Transverse colon (tissue), 4 donors: ENCODE measurements at regions not wholly inside any gene's neighbourhood (a gene's known extent, or its start where the extent isn't known, plus 50 kb on each side); places are given as distances from the start of the nearest gene placed in this dataset.

Experiments
- DNase-seq: peaks from one replicate; pipeline ENCODE4 v3.0.0-alpha.2; 2019
- H3K27ac ChIP-seq, 4 donors: fragments of 200-600 bp; sonication (generic); 2 replicates each; pipeline ENCODE4 v1.5.1; 2016 to 2018; ENCODE audit warnings: inconsistent platforms in 4 of 4
- H3K27me3 ChIP-seq: fragments of 200-600 bp; sonication (generic); 2 replicates; pipeline ENCODE4 v1.5.1; 2017; ENCODE audit warnings: inconsistent platforms
- H3K36me3 ChIP-seq, 4 donors: fragments of 200-600 bp; sonication (generic); 2 replicates each; pipeline ENCODE4 v1.5.1; 2017 to 2019; ENCODE audit warnings: inconsistent platforms in 4 of 4
- H3K4me1 ChIP-seq, 4 donors: fragments of 200-600 bp; sonication (generic); 2 replicates each; pipeline ENCODE4 v1.5.1; 2017 to 2020; ENCODE audit warnings: inconsistent platforms in 4 of 4
- H3K4me3 ChIP-seq, 4 donors: fragments of 200-600 bp; sonication (generic); 1 replicate in 1 of 4; 2 replicates in 3 of 4; pipeline versions ENCODE4 v1.5.1 to v1.6.1; 2017 to 2019; ENCODE audit warnings: inconsistent platforms in 4 of 4
- H3K9me3 ChIP-seq, 2 donors: fragments of 200-600 bp; sonication (generic); 2 replicates each; pipeline ENCODE4 v1.5.1; 2017 to 2019; ENCODE audit warnings: inconsistent platforms in 2 of 2
- EP300 ChIP-seq: sonication (generic); formaldehyde crosslinking; IDR thresholded peaks from one replicate; pipeline ENCODE4 v1.6.1; 2017; ENCODE audit warnings: antibody characterized with exemption, low read depth
- POLR2A ChIP-seq: fragments of 450-650 bp; IDR thresholded peaks from one replicate; pipeline ENCODE4 v1.6.1; 2016; ENCODE audit warnings: antibody characterized with exemption, mild to moderate bottlenecking, moderate library complexity
- POLR2AphosphoS5 ChIP-seq, 3 donors: sonication (generic); formaldehyde crosslinking; IDR thresholded peaks; one replicate each; pipeline ENCODE4 v1.6.1; 2016; ENCODE audit warnings: antibody characterized with exemption in 3 of 3
- WGBS, 2 donors: methylation state at CpG; one replicate each; pipeline ENCODE4 v1.1.5; 2018; ENCODE audit warnings: low coverage in 1 of 2; 5-methylcytosine and 5-hydroxymethylcytosine counted together
- in situ Hi-C, 4 donors: fragments of 200-750 bp; cut with MboI; loops; one replicate each; pipeline versions ENCODE4 v1.15.0 to v1.15.1; 2017; ENCODE audit warnings: low sequenced_read_pairs in 3 of 4, low pct_ligation_motif_present in 1 of 4, low pct_unique_long_range_greater_than_20kb in 1 of 4
- intact Hi-C: fragments of 100-400 bp; cut with DNase I; formaldehyde crosslinking; loops from one replicate; pipeline ENCODE4 v1.15.1; 2023; ENCODE audit warnings: low total_unique reads
- TF ChIP-seq, protein P1 (sequence below), 5 experiments: fragments of 200-600 bp in 3 of 5; fragments of 450-650 bp in 2 of 5; sonication (generic) in 3 of 5; IDR thresholded peaks; 1 replicate in 2 of 5; 2 replicates in 3 of 5; pipeline ENCODE4 v1.5.1; 2016 to 2017; ENCODE audit warnings: antibody characterized with exemption in 5 of 5, inconsistent platforms in 3 of 5, mild to moderate bottlenecking in 2 of 5, moderate library complexity in 1 of 5

DNA sequence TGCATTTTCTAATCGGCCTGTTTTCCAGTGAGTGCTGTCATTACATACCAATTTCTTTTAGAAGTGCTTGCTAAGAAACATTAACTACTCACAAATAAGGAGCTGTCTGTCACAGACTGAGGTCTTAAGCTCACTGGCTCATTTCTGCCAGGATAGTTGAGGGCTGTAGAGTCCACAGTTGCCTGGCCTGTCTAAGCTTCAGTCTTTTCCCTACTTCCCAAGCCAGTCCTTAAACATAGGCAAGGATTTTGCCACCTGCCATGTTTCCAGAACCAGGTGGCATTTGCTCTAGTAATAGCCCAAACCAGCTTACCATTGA lies 84.7 kb downstream of the LINC00237 start:
- no peak overlapping the region for H3K27ac ChIP-seq
- no peak for DNase-seq
- H3K9me3 ChIP-seq, result no peaks in the 10 kb centered on the region
- H3K4me1 ChIP-seq, result no peaks in the 10 kb centered on the region
- H3K4me3 ChIP-seq, result no peak overlapping the region
- in situ Hi-C loops, result no loop called here
- 36 to 52% methylated on average over 1 of the region's 1 CpG for WGBS, 2 donors
- intact Hi-C loops, result no loop called here
- TF ChIP-seq, protein P1, sequence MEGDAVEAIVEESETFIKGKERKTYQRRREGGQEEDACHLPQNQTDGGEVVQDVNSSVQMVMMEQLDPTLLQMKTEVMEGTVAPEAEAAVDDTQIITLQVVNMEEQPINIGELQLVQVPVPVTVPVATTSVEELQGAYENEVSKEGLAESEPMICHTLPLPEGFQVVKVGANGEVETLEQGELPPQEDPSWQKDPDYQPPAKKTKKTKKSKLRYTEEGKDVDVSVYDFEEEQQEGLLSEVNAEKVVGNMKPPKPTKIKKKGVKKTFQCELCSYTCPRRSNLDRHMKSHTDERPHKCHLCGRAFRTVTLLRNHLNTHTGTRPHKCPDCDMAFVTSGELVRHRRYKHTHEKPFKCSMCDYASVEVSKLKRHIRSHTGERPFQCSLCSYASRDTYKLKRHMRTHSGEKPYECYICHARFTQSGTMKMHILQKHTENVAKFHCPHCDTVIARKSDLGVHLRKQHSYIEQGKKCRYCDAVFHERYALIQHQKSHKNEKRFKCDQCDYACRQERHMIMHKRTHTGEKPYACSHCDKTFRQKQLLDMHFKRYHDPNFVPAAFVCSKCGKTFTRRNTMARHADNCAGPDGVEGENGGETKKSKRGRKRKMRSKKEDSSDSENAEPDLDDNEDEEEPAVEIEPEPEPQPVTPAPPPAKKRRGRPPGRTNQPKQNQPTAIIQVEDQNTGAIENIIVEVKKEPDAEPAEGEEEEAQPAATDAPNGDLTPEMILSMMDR (IDR thresholded peaks at IDR 0.05), result no peak
- TF ChIP-seq POLR2AphosphoS5 (IDR thresholded peaks at IDR 0.05) (no peak), POLR2A (no peak), EP300 (no peak)
- no peaks in the 10 kb centered on the region for H3K36me3 ChIP-seq
- H3K27me3 ChIP-seq, result peaks cover 16% of the 10 kb centered on the region

DNA sequence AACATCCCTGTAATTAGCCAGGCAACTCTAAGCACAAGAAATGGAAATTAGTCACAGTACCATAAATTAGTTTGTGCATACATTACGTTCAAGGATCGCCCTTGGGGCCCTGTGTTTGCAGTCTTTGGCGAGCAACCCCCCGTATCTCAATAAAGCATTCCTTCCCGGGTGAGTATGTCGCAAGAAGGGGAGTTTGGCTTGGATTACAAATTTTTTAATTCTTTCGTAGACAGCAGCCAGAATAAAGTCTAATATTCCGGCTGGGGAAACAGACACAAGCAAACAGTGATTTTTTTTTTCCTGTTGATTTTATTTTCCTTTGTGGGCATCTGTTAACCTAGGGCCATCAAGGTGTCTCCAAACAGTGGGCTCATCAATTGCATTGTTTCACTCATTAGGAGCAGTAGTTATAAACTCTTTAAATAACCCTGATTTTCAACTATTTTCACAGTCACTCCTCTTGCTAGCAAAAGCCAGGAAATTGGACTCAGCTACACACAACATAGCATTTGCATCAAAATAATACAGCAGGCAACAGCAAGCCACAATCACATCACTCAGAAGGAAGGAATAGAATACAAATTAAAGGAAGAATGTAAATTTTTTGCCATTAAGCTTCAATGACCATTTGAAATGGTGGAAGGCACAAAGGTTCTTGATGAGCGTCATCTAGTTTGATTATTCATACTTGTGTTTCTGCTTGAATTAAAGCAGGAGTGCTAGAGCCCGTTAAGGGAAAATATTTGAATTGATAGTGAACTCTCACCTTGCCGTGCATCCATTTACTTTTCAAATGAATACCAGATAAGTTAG lies 85.3 kb downstream of the LINC00237 start:
- no peaks in the 10 kb centered on the region for H3K4me1 ChIP-seq
- no peak overlapping the region for H3K27ac ChIP-seq
- H3K27me3 ChIP-seq, result peaks cover 16% of the 10 kb centered on the region
- H3K9me3 ChIP-seq, result no peaks in the 10 kb centered on the region
- in situ Hi-C loops (no loop called here), intact Hi-C loops (no loop called here)
- H3K36me3 ChIP-seq, result no peaks in the 10 kb centered on the region
- DNase-seq, result no peak
- 42% methylated on average over 11 of the region's 11 CpGs for WGBS, 2 donors
- TF ChIP-seq, protein P1 (IDR thresholded peaks at IDR 0.05), result no peak
- TF ChIP-seq POLR2A (no peak), EP300 (no peak), POLR2AphosphoS5 (IDR thresholded peaks at IDR 0.05) (no peak)
- H3K4me3 ChIP-seq, result no peak overlapping the region

DNA sequence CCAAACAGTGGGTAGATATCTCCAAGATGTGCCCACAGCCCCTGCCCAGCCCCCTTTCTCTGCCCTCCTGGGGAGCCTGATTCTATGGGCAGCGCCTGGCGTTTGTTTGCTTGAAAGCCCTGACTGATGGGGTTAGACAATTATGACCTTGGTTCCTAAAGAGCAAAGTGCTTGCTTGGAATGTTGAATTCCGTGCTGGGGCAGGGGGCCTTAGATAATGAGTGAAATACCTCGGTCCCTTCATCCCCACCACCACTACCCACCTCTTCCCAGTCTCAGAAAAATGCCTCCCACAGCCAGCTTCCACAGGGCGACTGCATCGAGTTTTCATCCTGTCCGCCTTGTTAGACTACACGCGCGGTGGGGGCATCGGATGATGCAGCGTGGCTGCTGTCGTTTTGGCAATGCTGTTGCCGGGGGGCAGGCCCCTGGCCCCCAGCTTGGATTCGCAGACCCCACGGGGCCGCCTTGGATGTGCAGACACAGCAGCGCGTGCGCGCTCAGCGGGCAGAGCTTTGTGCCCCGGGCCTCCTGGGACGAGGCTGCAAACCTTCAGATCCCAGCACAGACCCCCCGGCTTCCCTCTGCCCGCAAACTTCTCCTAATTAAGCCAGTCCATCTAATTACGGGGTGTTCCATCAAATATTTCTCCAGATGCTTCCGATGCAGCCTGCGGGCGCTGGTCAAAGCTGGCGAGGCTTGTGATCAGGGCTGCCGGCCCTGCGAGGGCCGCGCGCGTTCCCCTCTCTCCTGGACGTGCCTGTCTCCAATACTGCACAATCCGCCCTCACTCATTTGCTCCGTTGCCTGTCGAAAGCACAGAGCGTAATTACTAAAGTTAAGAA lies 86.1 kb downstream of the LINC00237 start:
- intact Hi-C loops, result no loop called here
- in situ Hi-C loops, result no loop called here
- Histone ChIP-seq H3K9me3 (no peaks in the 10 kb centered on the region), H3K27me3 (peaks cover 16% of the 10 kb centered on the region), H3K4me1 (no peaks in the 10 kb centered on the region), H3K36me3 (no peaks in the 10 kb centered on the region), H3K27ac (no peak overlapping the region), H3K4me3 (no peak overlapping the region)
- no peak for DNase-seq
- TF ChIP-seq POLR2AphosphoS5 (IDR thresholded peaks at IDR 0.05) (no peak), POLR2A (no peak), EP300 (no peak)
- TF ChIP-seq, protein P1 (IDR thresholded peaks at IDR 0.05), result no peak
- WGBS, 2 donors, result 45 to 49% methylated on average over 4 to 42 of the region's 42 CpGs

DNA sequence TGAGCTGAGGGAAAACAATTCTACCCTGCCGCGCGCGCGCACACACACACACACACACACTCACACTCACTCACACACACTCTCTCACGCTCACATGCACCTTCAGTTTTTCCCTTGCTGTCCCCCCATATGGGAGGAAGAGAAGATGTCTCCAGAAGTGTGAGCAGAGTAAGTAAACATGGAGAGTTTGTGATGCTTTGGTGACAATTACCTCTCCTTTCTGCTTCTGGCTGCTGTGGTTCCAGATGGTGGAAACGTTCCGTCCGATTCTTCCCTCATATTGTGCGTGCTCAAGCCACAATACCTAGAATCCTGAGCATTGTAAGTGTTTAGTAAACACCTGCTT lies 86.7 kb downstream of the LINC00237 start:
- H3K27me3 ChIP-seq, result peaks cover 16% of the 10 kb centered on the region
- H3K36me3 ChIP-seq, result no peaks in the 10 kb centered on the region
- WGBS, 2 donors, result 69% methylated on average over 9 to 10 of the region's 10 CpGs
- H3K27ac ChIP-seq, result no peak overlapping the region
- no peaks in the 10 kb centered on the region for H3K9me3 ChIP-seq
- H3K4me3 ChIP-seq, result no peak overlapping the region
- DNase-seq, result no peak
- in situ Hi-C loops (no loop called here), intact Hi-C loops (no loop called here)
- no peaks in the 10 kb centered on the region for H3K4me1 ChIP-seq
- TF ChIP-seq POLR2AphosphoS5 (IDR thresholded peaks at IDR 0.05) (no peak), POLR2A (no peak), EP300 (no peak)
- TF ChIP-seq, protein P1 (IDR thresholded peaks at IDR 0.05), result no peak
